ENCODE measurements at regions not wholly inside any gene's neighbourhood (a gene's known extent, or its start where the extent isn't known, plus 50 kb on each side); places are given as distances from the start of the nearest gene placed in this dataset.
A peak's percentile ranks its signal among the peaks of the same experiment; 100 is the strongest.

GRCh38 chr5:135133181-135133580 lies 99.2 kb upstream of the PITX1 start:
- DNase-seq (ENCODE audit: low spot score) (no peak), ATAC-seq (no peak), FAIRE-seq (no peak)
- no peak overlapping the region for H3K27ac ChIP-seq (ENCODE audit: extremely low read length, insufficient read depth, low read length)
- ChIA-PET POLR2A (interaction anchor here (1.6 kb wide), 1 partner anchor 24 kb away, joined by 6 read pairs; no protein-coding TSS in a partner anchor), CTCF (ENCODE audit: low intra/inter-chr PET ratio, low total read pairs) (no interaction called here)
- H4K20me1 ChIP-seq (ENCODE audit: insufficient read depth, low read length), result no peaks in the 10 kb centered on the region
- 95% methylated on average over 9 of the region's 9 CpGs for WGBS (ENCODE audit: low lambda C conversion rate)
- H3K4me1 ChIP-seq (ENCODE audit: insufficient read depth, low read length), result peaks cover 61% of the 10 kb centered on the region
- no peaks in the 10 kb centered on the region for H3K36me3 ChIP-seq (replicated peaks in 1 of 2; ENCODE audit: control insufficient read depth in 1 of 2, insufficient read depth in 2 of 2, low read length in 2 of 2)
- peak overlapping the region; percentile 76; the same call in 1 of the 2 replicates for H3K4me2 ChIP-seq (ENCODE audit: low read depth, low read length)
- in situ Hi-C loops (cut with HindIII; ENCODE audit: extremely low pct_ligation_motif_present, low pct_unique_long_range_greater_than_20kb) (no loop called here), intact Hi-C loops (cut with micrococcal nuclease; ENCODE audit: unreplicated experiment) (no loop called here)
- no peaks in the 10 kb centered on the region for H3K27me3 ChIP-seq (ENCODE audit: control insufficient read depth in 1 of 2, insufficient read depth in 2 of 2, low read length in 2 of 2)
- no TSS peak for BruUV-seq (replicated peaks)
- H2AFZ ChIP-seq (ENCODE audit: low read length), result no peak overlapping the region
- no peaks in the 10 kb centered on the region for H3K79me2 ChIP-seq (ENCODE audit: insufficient read depth, low read length)
- H3K4me3 ChIP-seq (replicated peaks in 1 of 3; ENCODE audit: insufficient read depth in 1 of 3, low read depth in 2 of 3, low read length in 3 of 3), result no peak overlapping the region
- 0 out of 2 replicates have a peak overlapping the region, but pooled peaks have one; percentile 42 for H3K9ac ChIP-seq (ENCODE audit: insufficient read depth, low read depth, low read length)
- TF ChIP-seq ZNF329 (CRISPR knock-in tag; IDR thresholded peaks at IDR 0.05; ENCODE audit: low read depth) (no peak), ZNF615 (CRISPR knock-in tag; IDR thresholded peaks at IDR 0.05; ENCODE audit: borderline replicate concordance) (no peak), MXI1 (IDR thresholded peaks at IDR 0.05; ENCODE audit: borderline replicate concordance, low read depth, low read length) (no peak), ZNF33A (CRISPR knock-in tag; IDR thresholded peaks at IDR 0.05; ENCODE audit: borderline replicate concordance) (no peak), FOXA3 (CRISPR knock-in tag; IDR thresholded peaks at IDR 0.05) (no peak), ZNF576 (CRISPR knock-in tag; IDR thresholded peaks at IDR 0.05) (0 out of 2 replicates have a peak, but pooled peaks have one; percentile 55), KDM5B (CRISPR knock-in tag; IDR thresholded peaks at IDR 0.05; ENCODE audit: borderline replicate concordance) (0 out of 2 replicates have a peak, but pooled peaks have one; percentile 12), ZNF619 (CRISPR knock-in tag; IDR thresholded peaks at IDR 0.05) (no peak)
- H3K9me3 ChIP-seq (ENCODE audit: low read length), result no peaks in the 10 kb centered on the region

Measured in HepG2 (cell line).